K562 (cell line): ENCODE measurements at regions not wholly inside any gene's neighbourhood (a gene's known extent, or its start where the extent isn't known, plus 50 kb on each side); places are given as distances from the start of the nearest gene placed in this dataset.
"Not testable (repeated sequence)": the region's sequence is repeated elsewhere in the genome, so short reads cannot be mapped to it uniquely, and the experiment has no call there.

Source experiments
- ATAC-seq: fragments of 200-7000 bp; cut with Tn5 transposase; 3 replicates; pipeline ENCODE4 v1.9.1; 2020; ENCODE audit warnings: moderate library complexity
- BruUV-seq: library from RNA; stranded (reverse); fragments of 400-500 nt; replicated peaks from 2 replicates; lab custom pipeline; 2021; lab: Mats Ljungman, UMichigan
- CTCF ChIA-PET: fragments of 300-600 bp; formaldehyde crosslinking; extraction: SDS; loops from one replicate; lab custom pipeline; 2021; ENCODE audit warnings: low intra/inter-chr PET ratio; lab: Yijun Ruan, JAX
- POLR2A ChIA-PET: fragments of 300-600, 350-650 bp; sonication (Branson Sonifier 250); formaldehyde crosslinking; extraction: SDS; loops from one replicate; lab custom pipeline; 2021; ENCODE audit warnings: antibody characterized with exemption, inconsistent platforms; lab: Yijun Ruan, JAX
- DNase-seq, 4 experiments: peaks; one replicate each; pipeline versions ENCODE4 v3.0.0 to v3.0.0-alpha.2; 2011 to 2018; ENCODE audit warnings: low spot score in 3 of 4, mixed read lengths in 3 of 4; ENCODE audit errors: extremely low read depth in 1 of 4
- FAIRE-seq: peaks from 2 replicates; lab custom pipeline; 2011; peaks lifted over from hg19 to GRCh38; lab: Jason Lieb, UNC
- H2AFZ ChIP-seq: 2 replicates; pipeline ENCODE4 v1.6.0; 2011; ENCODE audit warnings: low read depth, low read length, control low read depth, inconsistent platforms
- H3K27ac ChIP-seq: fragments of 200-600 bp; 3 replicates; pipeline ENCODE4 v1.8.0; 2011; ENCODE audit warnings: low read depth, mild to moderate bottlenecking, control low read depth, inconsistent platforms, low read length, moderate library complexity, mixed read lengths; ENCODE audit errors: extremely low read depth
- H3K27me3 ChIP-seq, 2 experiments: fragments of 300-600 bp in 1 of 2; 2 replicates in 1 of 2; 3 replicates in 1 of 2; pipeline versions ENCODE4 v1.6.0 to v1.8.0; 2011; ENCODE audit warnings: inconsistent platforms in 2 of 2, low read length in 2 of 2, mild to moderate bottlenecking in 1 of 2, mixed read lengths in 1 of 2, moderate library complexity in 1 of 2; ENCODE audit not compliant: control insufficient read depth in 2 of 2, insufficient read depth in 2 of 2
- H3K36me3 ChIP-seq: fragments of 300-600 bp; 3 replicates; pipeline ENCODE4 v1.8.0; 2011; ENCODE audit warnings: mild to moderate bottlenecking, low read length, inconsistent platforms; ENCODE audit not compliant: control insufficient read depth, insufficient read depth
- H3K4me1 ChIP-seq, 2 experiments: fragments of 200-600 bp in 1 of 2; replicated peaks in 1 of 2; 2 replicates in 1 of 2; 3 replicates in 1 of 2; pipeline versions ENCODE4 v1.5.1 to v1.8.0; 2011; ENCODE audit warnings: inconsistent platforms in 2 of 2, low read length in 2 of 2, mild to moderate bottlenecking in 1 of 2, mixed read lengths in 1 of 2, moderate library complexity in 1 of 2; ENCODE audit not compliant: control insufficient read depth in 2 of 2, insufficient read depth in 2 of 2
- H3K4me2 ChIP-seq: 2 replicates; pipeline ENCODE4 v1.6.1; 2011; ENCODE audit warnings: low read length, control low read depth, inconsistent platforms, mixed read lengths; ENCODE audit not compliant: insufficient read depth
- H3K4me3 ChIP-seq: fragments of 200-600 bp; sonication (generic), shearing (Covaris generic); 2 replicates; pipeline ENCODE4 v1.5.1; 2016; ENCODE audit warnings: control low read depth, inconsistent platforms
- H3K79me2 ChIP-seq: fragments of 200-600 bp; 3 replicates; pipeline ENCODE4 v1.8.0; 2011; ENCODE audit warnings: low read length, inconsistent platforms; ENCODE audit not compliant: control insufficient read depth, insufficient read depth
- H3K9ac ChIP-seq, 2 experiments: 2 replicates each; pipeline versions ENCODE4 v1.6.0 to v1.6.1; 2011; ENCODE audit warnings: low read depth in 2 of 2, low read length in 2 of 2, control low read depth in 1 of 2, inconsistent platforms in 1 of 2, mild to moderate bottlenecking in 1 of 2, mixed read lengths in 1 of 2; ENCODE audit not compliant: insufficient read depth in 1 of 2
- H3K9me1 ChIP-seq: one replicate; pipeline ENCODE4 v1.6.0; 2011; ENCODE audit warnings: inconsistent platforms, mild to moderate bottlenecking, low read length, moderate library complexity; ENCODE audit not compliant: control insufficient read depth, insufficient read depth
- H3K9me3 ChIP-seq: replicated peaks from 2 replicates; pipeline ENCODE4 v1.5.1; 2011; ENCODE audit warnings: low read depth, low read length, inconsistent platforms; ENCODE audit not compliant: control insufficient read depth, insufficient read depth
- H4K20me1 ChIP-seq: replicated peaks from 2 replicates; pipeline ENCODE4 v1.6.1; 2011; ENCODE audit warnings: low read length, inconsistent platforms, mixed read lengths; ENCODE audit not compliant: control insufficient read depth, insufficient read depth
- ATF1 ChIP-seq, 2 experiments: fragments of 450-650 bp in 1 of 2; IDR thresholded peaks; 2 replicates each; pipeline ENCODE4 v1.6.1; 2016; ENCODE audit warnings: missing compliant biosample characterization in 1 of 2, missing genetic modification characterization in 1 of 2
- BHLHE40 ChIP-seq: IDR thresholded peaks from 2 replicates; pipeline ENCODE4 v1.6.1; 2011; ENCODE audit warnings: low read length, improper control_type of control experiment
- GATA2 ChIP-seq: sonication (generic); formaldehyde crosslinking; IDR thresholded peaks from 2 replicates; pipeline ENCODE4 v1.4.0; 2020; ENCODE audit warnings: mild to moderate bottlenecking, missing genetic modification reagents
- KDM5B ChIP-seq: fragments of 200-600 bp; sonication (generic); IDR thresholded peaks from 2 replicates; pipeline ENCODE4 v1.6.1; 2012; ENCODE audit warnings: low read depth, mild to moderate bottlenecking, moderate library complexity, low read length, control low read depth, inconsistent platforms; ENCODE audit not compliant: insufficient replicate concordance
- NRF1 ChIP-seq, 2 experiments: fragments of 450-650 bp; IDR thresholded peaks in 1 of 2; conservative IDR thresholded peaks in 1 of 2; 2 replicates each; pipeline ENCODE4 v1.6.1; 2014; ENCODE audit warnings: mild to moderate bottlenecking in 2 of 2
- RBM15 ChIP-seq: fragments of 200-400 bp; formaldehyde crosslinking; IDR thresholded peaks from 2 replicates; pipeline ENCODE4 v1.6.1; 2018; ENCODE audit warnings: mild to moderate bottlenecking, low read length, moderate library complexity; ENCODE audit not compliant: insufficient read depth
- SAFB2 ChIP-seq: fragments of 200-400 bp; formaldehyde crosslinking; IDR thresholded peaks from 2 replicates; pipeline ENCODE4 v1.6.1; 2018; ENCODE audit warnings: borderline replicate concordance, low read length, low read depth, moderate library complexity; ENCODE audit not compliant: severe bottlenecking
- SRSF3 ChIP-seq: fragments of 200-400 bp; formaldehyde crosslinking; IDR thresholded peaks from 2 replicates; pipeline ENCODE4 v1.6.1; 2016; ENCODE audit warnings: mild to moderate bottlenecking, low read length, moderate library complexity; ENCODE audit not compliant: insufficient read depth
- ZNF639 ChIP-seq, 2 experiments: fragments of 200-800 bp in 1 of 2; sonication (Bioruptor generic) in 1 of 2; sonication (generic) in 1 of 2; formaldehyde crosslinking in 1 of 2; IDR thresholded peaks in 1 of 2; conservative IDR thresholded peaks in 1 of 2; 2 replicates each; pipeline versions ENCODE4 v1.5.0 to v1.6.1; 2016 to 2020; ENCODE audit warnings: missing compliant biosample characterization in 1 of 2, missing genetic modification characterization in 1 of 2, missing genetic modification reagents in 1 of 2
- WGBS: fragments of 100-300 bp; shearing (Covaris generic); methylation state at CpG from one replicate; pipeline ENCODE4 v1.1.6; 2016; ENCODE audit warnings: low coverage, mixed read lengths; ENCODE audit not compliant: insufficient coverage; ENCODE audit errors: missing lambda C conversion rate; 5-methylcytosine and 5-hydroxymethylcytosine counted together
- in situ Hi-C: fragments of 300-500 bp; cut with MboI; formaldehyde crosslinking; loops from 4 replicates; pipeline ENCODE4 v1.15.0; 2018; ENCODE audit warnings: inconsistent platforms, mixed read lengths
- intact Hi-C: fragments of 100-400 bp; cut with micrococcal nuclease; formaldehyde crosslinking; loops from 2 replicates; pipeline ENCODE4 v1.14.2; 2022
- TF ChIP-seq, protein P1 (sequence below): sonication (generic); formaldehyde crosslinking; IDR thresholded peaks from 2 replicates; pipeline ENCODE4 v1.5.0; 2020; ENCODE audit warnings: missing genetic modification reagents

DNA sequence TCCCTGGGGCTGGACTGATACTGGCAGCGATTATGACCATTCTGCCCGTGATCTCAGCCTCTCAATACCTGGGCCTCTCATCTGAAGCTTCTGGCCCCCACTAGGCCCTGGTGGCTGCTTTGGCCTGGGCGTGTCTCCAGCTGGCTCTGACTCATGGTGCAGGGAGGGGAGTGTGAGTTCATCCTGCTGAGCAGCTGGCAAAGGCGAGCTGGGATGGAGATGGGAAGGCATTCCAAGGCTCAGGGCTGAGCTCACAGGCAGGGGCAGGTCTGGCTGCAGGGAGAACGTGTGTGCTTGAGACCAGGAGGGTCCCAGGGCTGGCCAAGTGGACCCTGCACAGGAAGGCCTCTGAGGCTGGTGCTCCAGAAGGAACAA is 221.8 kb downstream of the TMEM121 start:
- in situ Hi-C loops = no loop called here
- POLR2A ChIA-PET = no interaction called here

GRCh38 chr14:105748710-105749109 is 222.3 kb downstream of the TMEM121 start:
- H3K4me1 ChIP-seq, H3K4me3 ChIP-seq, H3K9me1 ChIP-seq, H3K27ac ChIP-seq, POLR2A ChIA-PET, H3K4me2 ChIP-seq, H3K36me3 ChIP-seq, FAIRE-seq, H2AFZ ChIP-seq, H4K20me1 ChIP-seq, DNase-seq, CTCF ChIA-PET, ATAC-seq, H3K27me3 ChIP-seq, H3K79me2 ChIP-seq, intact Hi-C loops, in situ Hi-C loops, BruUV-seq, H3K9ac ChIP-seq, H3K9me3 ChIP-seq: not testable (repeated sequence)
- WGBS = 0% methylated on average over 2 of the region's 6 CpGs

More for the DNA sequence above, 221.8 kb downstream of the TMEM121 start:
- H4K20me1 ChIP-seq = no peaks in the 10 kb centered on the region
- H3K4me2 ChIP-seq = no peak overlapping the region
- no peaks in the 10 kb centered on the region for H3K4me1 ChIP-seq
- BruUV-seq = no TSS peak
- no peak overlapping the region for H3K27ac ChIP-seq
- no peak for FAIRE-seq
- no peaks in the 10 kb centered on the region for H3K9me1 ChIP-seq
- no peak overlapping the region for H2AFZ ChIP-seq
- H3K79me2 ChIP-seq = no peaks in the 10 kb centered on the region
- intact Hi-C loops = no loop called here
- WGBS = 0% methylated on average over 3 of the region's 5 CpGs
- no peak for DNase-seq
- H3K27me3 ChIP-seq = no peaks in the 10 kb centered on the region
- H3K9ac ChIP-seq = no peak overlapping the region
- TF ChIP-seq BHLHE40 (no peak), GATA2 (CRISPR knock-in tag) (no peak), NRF1 (conservative IDR thresholded peaks at IDR 0.05 in 1 of 2, IDR thresholded peaks at IDR 0.05 in 1 of 2) (no peak), ATF1 (CRISPR knock-in tag; IDR thresholded peaks at IDR 0.05) (no peak), ATF1 (tag; IDR thresholded peaks at IDR 0.05) (no peak), ZNF639 (CRISPR knock-in tag; conservative IDR thresholded peaks at IDR 0.05 in 1 of 2, IDR thresholded peaks at IDR 0.05 in 1 of 2) (no peak), KDM5B (no peak), RBM15 (no peak), SAFB2 (no peak), SRSF3 (no peak)
- TF ChIP-seq, protein P1, sequence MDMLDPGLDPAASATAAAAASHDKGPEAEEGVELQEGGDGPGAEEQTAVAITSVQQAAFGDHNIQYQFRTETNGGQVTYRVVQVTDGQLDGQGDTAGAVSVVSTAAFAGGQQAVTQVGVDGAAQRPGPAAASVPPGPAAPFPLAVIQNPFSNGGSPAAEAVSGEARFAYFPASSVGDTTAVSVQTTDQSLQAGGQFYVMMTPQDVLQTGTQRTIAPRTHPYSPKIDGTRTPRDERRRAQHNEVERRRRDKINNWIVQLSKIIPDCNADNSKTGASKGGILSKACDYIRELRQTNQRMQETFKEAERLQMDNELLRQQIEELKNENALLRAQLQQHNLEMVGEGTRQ (CRISPR knock-in tag) = no peak
- no peak for ATAC-seq
- no peak overlapping the region for H3K4me3 ChIP-seq
- CTCF ChIA-PET = no interaction called here
- no peaks in the 10 kb centered on the region for H3K9me3 ChIP-seq
- no peaks in the 10 kb centered on the region for H3K36me3 ChIP-seq
